Left renal cortex interstitium (tissue), 4 donors: ENCODE measurements at regions not wholly inside any gene's neighbourhood (a gene's known extent, or its start where the extent isn't known, plus 50 kb on each side); places are given as distances from the start of the nearest gene placed in this dataset.
"Not testable (repeated sequence)": the region's sequence is repeated elsewhere in the genome, so short reads cannot be mapped to it uniquely, and the experiment has no call there.

Source experiments
- DNase-seq, 4 donors: peaks; one replicate each; pipeline ENCODE4 v3.0.0-alpha.2; 2013; ENCODE audit warnings: low read depth in 4 of 4, low spot score in 2 of 4, missing footprints in 1 of 4

DNA sequence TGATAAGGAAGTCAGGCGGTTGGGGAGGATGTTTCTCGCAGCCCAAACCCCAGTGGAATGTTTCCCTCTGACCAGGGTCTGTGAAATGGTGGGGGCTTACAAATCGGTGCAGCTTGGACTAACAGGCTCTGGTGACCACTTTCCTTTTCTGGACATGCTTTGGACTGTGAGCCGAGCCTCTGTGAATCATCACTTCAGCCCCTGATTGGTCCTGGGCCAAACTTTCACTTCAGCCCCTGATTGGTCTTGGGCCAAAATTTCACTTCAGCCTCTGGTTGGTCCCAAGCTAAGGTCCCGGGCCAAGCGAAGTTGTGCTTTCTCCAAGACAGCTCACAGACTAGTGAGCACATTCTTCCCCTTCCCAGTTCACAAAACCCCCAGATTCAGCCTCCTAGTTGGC is 223.7 kb upstream of the ANKRD20A1 start:
- not testable (repeated sequence) for DNase-seq

DNA sequence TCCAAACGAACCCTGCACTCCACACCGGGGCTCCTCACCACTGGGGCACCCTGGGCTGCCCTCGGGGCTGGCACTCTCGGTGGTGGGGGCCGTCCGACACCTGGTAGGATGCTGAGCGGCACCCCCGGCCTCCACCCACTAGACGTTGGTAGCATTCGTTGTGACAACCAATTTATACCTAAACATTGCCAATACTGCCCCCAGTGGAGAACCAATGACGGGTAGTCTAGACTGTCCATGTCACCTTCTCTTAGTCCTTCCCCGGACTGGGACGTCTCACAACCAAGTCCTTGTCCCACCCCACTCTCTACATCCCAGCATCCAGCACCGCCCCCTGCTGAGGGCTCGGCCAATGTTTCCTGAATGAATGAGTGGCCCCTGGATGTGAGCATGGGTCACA is 246.8 kb upstream of the ANKRD20A1 start:
- DNase-seq = not testable (repeated sequence)

DNA sequence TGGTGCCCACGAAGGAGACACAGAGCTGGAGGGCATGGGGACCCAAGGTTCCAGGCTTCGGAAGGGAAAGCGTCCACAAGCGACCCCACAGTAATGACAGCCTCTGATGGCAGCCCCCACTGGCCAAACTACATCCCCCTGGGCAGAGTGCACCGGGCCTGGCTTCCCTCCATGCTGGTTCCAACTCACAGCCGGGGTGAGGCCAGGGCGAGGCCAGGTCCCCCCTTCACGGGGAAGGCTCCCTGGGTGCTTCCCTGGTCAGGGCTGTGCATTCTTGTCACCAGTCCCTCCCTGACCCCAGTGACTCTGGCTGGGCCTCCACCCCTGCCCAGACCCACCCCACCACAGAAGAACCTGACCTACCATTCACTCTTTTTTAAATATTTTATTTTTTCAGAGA is 248.9 kb upstream of the ANKRD20A1 start:
- DNase-seq = not testable (repeated sequence)

DNA sequence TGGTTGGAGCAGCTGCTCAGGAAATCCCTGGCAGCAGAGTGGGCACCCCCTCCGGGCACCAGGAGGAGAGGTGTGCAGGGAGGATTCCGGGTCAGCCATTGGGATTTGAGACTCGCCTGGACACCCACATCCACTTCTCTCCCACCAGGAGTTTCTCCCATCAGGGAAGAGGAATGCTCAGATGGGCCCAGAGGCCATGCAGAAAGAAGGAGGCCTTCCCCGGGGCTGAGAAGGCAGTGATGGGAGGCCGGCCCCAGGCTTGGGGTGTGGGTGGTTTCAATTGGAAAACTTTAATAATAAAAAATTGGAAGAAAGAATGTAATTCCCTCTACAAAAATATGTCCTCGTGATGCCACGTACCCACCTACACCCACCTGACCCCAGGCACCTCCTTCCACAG is 249.3 kb upstream of the ANKRD20A1 start:
- DNase-seq = not testable (repeated sequence)

DNA sequence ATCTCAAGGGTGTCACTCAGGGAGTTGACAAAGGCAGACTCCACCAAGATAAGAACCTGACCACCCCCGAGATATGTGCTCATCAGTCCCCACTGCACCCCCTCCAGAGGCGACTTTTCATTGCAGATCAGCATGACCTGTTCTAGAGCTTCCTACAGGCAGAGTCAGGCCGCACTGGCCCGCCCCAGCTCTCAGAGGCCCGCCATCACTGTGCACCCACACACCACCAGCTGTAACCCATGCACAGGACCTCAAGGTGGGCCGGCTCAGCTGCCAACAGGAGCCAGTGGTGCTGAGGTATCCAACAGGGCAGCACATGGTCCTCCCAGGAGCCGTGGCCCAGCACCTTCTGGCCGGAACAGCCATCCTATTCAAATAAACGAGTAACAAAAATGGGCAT is 253.6 kb upstream of the ANKRD20A1 start:
- not testable (repeated sequence) for DNase-seq

DNA sequence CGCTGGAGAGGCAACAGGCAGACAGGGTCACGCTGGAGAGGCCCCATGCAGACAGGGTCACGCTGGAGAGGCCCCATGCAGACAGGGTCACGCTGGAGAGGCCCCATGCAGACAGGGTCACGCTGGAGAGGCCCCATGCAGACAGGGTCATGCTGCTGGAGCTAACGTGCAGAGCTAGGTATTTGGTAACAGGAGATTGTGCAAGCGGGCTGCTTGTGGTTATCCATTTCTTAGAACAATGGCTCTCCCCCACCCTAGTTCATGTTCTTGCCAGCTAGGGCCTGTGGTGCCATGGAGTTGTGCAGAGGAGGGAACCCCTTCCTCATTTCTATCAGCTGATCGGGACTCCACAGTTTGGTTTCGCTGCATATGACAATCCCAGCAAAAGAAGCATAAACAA is 255.1 kb upstream of the ANKRD20A1 start:
- DNase-seq = not testable (repeated sequence)

DNA sequence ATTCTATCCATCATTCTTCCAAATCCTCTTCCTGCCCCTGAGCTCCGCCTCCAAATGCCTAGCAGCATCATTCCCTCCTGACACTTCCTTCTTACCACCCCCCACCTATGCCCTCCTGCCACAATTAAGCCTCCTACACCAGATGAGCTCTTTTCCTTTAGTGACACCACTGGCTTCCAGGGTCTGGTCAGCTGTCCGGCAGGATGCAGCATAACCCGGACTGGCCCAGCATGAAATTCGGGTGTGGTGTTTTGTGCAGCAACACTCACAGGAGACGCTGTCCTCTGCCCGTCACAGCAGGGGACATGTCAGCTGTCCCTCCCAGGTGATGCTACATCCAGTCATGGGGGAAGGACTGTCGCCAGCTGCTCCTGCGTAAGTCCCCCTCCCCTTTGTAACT is 266.3 kb upstream of the ANKRD20A1 start:
- not testable (repeated sequence) for DNase-seq

DNA sequence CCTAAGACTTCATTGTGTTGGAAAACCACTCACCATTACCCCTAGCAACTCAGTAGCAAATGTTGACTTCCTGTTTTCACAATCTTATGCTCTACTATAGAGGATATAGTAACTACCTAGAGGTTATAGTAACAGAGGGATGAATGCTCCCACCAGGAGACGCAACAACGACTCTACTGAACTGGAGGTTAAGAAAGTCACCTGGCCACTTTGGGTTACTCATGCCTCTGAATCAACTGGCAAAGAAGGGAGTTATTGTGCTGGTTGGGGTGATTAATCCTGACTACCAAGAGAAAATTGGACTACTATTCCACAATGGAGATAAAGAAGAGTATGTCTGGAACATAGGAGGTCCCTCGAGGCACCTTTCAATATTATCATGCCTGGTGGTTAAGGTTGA is 302.9 kb upstream of the ANKRD20A1 start:
- not testable (repeated sequence) for DNase-seq

DNA sequence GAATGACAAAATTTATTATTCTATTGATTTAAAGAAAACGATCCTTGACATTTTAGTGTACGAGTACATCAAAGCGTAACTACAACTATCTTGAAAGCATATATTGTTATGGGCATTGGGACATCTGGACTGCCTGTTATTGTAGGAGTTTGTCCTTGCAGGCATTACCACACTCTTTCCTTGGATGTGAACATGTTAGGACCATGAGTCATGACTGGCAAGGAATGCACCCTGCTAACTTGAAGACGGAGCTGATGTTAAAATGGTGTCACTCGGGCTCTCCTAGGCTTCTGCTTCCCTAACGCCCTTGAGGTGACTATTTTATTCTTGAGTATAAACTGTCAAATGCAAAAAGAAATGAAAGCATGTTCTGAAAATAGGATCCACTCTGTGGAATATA is 308.7 kb upstream of the ANKRD20A1 start:
- DNase-seq = not testable (repeated sequence)

DNA sequence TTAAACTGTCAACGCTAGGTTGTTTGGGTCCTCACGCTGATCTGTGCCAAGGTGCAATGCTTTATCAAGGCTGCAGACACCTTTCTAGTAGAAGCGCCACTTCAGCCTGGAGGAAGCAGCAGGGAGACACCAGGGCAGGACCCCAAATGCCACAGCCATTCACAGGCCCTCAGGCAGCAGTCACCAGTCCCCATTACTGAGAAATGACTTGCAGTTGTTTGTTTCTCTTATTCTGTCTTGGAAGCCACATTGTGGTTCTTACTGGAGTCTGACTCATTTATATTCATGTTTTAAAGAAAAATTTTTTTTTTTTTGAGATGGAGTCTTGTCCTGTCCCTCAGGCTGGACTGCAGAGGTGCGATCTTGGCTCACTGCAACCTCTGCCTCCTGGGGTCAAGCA is 328.9 kb upstream of the ANKRD20A1 start:
- not testable (repeated sequence) for DNase-seq

DNA sequence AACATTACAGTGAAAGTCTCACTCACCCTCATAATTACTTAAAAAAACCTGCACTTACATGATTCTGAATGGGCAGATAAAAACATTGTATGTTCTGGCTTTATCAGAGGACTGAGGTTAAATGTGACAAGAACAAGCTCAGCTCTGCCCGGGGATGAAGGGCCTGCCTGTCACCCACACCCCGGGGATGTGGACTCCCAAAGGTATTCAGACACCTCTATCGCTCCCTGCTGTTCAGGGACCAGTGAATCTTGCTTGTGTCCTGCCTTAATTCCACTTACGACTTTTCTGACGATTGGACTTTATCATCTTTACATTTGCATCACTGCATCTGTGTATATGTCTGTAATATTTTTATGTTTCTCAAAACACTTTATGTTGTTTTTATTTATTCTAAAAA is 341.8 kb upstream of the ANKRD20A1 start:
- not testable (repeated sequence) for DNase-seq

DNA sequence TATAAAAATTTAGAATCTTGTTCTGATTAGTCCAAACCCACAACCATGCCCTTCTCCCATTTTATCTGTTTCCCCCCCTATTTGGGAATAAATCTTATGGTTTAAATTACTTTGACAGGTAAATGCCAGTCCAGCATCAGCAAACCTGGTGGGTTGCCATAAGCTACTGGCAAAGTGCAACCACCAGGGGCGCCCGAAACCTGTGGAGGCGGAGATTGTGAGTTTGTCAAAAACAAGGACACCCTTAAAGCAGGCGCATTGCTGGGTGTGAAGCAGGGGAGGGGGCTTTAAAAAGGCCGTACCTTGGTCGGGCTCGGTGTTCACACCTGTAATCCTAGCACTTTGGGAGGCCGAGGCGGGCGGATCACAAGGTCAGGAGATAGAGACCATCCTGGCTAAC is 344.1 kb upstream of the ANKRD20A1 start:
- not testable (repeated sequence) for DNase-seq

DNA sequence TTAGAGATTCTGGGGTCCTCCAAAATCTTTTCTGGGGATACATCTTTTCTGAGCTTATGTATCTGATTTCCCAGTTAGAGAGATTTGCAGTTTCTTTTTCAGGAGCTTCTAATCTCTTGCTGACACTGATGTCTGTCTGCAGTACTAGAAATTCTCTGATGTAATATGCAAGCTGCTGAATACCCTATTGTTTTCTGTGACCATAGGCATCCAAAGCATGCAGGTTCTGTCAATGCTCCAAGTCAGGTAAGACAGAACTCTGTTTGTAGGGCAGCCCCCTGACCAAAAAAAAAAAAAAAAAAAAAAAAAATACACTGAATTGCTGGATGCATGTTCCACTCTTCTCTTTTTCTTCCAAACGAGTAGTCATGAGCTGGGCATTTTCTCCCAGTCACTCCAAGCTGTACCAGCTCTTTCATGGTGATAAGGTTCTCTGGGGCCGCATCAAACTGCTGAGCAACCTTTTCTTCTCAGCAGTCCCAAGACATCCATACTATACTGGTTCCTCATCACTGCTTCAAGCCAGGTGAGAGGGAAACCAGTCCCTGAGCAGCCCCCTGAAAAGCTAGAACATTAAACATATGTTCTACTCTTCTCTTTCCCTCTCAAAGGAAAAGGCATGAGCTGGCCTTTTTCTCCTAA is 354.9 kb upstream of the ANKRD20A1 start:
- not testable (repeated sequence) for DNase-seq

DNA sequence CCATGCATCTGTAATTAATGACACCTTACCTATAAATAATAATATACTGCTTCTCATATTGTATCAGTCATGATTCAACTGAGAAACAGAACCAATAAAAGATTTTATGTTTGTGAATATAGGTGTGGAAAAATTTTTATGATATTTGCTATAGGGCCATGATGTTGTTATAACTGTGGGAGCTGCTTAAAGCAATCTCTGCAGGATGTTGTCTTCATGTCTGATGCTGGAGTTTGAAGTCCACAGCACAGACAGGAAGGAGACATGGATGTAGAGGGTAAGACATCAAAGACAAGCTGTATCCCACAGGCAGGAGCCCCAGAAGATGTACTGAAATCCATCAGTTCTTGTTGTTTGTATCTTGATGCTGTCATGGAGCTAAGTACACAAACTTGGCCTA is 366.7 kb upstream of the ANKRD20A1 start:
- DNase-seq = not testable (repeated sequence)

DNA sequence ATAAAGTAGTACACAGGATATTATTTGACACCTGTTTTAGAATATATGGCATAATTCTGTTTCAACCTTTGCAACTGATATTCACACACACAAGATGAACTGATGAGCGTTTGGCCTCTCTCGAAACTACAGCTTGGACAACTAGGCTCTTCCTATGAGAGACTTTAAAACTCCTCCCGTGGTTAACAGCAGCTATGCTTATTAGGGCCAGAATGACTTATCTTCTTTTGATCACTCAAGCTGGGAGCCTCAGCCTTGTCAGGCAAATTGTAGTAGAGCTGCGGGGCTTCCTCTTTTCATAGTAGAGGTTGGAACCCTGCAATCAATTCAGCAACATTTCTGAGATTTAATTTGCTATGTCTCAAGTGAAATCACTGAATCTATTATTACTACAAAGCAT is 381.3 kb upstream of the ANKRD20A1 start:
- DNase-seq = not testable (repeated sequence)

DNA sequence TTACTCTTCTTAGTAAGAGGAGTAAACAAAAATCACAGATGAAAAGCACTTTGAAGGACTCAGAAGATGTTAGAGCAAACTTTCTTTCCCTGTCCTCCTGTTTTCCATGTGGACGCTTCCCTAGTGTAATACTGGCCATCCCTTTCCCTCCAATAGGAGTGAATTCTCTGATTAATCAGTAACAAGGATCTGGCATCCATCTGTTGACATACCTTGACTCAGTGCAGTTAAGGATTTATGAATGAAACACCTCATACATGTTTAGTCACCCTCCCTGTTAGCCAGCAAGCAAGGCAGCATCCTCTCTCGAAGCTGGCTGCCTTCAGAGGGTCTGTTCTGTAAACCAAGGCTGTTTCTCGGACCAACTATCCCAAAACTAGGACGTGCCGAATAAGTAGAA is 388.0 kb upstream of the ANKRD20A1 start:
- not testable (repeated sequence) for DNase-seq

DNA sequence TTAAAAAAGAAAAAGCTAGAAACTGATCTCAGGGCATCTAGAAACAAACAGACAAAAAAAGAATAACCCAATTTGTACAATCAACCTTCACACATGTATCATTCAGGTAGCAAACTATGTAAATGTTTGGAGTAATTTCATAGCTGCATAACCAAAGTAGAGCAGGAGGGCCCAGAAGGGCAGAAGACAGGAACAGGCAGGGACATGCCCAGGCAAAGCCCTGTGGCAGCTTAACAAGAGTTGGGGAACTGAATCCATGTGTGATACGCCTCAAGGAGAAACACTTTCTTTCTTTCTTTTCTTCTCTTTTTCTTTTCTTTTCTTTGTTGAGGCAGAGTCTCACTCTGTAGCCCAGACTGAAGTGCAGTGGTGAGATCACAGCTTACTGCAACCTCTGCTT is 390.4 kb upstream of the ANKRD20A1 start:
- DNase-seq = not testable (repeated sequence)

DNA sequence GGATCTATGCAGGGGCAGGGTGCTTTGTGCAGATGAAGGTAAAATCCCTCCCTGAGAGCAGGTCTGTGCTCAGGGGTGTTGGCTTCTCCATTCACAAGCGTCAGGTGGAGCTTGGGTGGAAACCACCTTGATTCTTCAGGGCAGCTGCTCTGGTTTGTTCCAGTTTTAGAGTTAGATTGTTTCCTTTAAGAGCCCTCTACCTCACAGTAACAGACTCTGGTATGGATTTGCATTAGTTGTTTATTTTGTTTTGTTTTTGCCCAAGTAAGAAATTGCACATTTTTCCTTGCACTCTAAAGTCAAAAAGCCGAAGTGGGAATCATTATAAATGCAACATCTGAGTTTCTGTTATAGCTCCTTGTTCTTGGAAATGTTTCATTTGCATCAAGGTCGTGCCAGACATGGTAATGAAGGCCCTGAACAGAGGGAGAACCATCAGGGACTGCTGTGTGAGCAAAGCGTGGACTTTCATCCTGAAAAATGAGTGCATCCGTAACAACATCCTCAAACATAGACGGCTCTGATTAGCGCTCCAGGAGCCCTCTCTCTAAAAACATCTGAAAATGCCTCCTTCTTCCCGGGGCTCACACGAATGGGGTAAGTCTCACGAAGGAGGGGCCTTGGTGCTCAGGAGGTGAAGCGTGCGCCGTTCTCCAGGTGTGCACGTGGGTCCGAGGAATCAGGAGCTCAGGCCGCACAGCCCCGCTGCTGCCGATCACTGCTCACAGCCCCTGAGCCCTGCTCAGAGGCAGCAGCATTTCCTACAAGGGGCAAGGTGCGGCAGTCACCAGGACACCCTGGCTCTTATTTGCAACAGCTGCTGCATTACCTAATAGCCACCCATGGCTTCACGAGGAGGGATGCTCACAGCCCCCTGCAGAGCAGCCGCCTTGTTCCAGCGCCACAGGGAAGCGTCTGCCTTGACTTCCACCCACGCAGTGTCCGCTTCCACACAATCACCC is 396.7 kb upstream of the ANKRD20A1 start:
- not testable (repeated sequence) for DNase-seq

DNA sequence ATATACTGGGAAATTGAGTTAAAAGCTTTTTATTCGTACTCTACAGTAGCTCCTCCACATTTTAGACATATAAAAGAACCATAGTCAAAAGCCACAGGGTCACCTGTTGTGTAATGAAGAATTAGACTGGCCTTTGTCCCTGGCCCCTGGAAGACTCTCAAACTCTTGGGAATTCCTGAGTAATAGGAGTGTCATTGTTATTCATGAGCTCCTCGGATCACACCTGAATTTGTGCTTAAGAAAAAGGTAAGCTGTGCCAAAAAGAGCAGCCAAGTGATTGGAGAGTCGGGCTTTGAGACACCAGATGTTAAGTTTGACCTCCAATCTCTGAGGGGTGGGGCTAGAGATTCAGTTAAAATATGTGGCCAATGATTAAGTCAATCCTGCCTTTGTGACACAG is 405.8 kb upstream of the ANKRD20A1 start:
- not testable (repeated sequence) for DNase-seq

DNA sequence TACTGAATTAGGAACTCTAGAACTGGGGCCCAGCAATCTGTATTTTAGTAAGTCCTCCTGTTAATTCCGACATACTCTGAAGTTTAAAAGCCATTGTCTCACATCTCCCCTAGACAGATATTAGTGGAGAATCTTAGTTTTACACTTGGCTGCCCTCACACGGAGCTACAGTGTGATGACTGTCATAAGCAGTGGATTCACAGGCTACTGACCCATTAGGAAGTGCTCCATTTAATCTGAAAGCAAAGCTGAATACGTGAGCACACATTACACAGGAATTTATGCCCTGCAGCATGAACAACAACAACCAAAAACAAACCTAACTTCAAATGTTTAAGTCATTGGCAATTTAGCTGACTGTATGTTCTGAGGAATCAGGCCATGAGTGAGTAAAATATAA is 416.4 kb upstream of the ANKRD20A1 start:
- DNase-seq = not testable (repeated sequence)

DNA sequence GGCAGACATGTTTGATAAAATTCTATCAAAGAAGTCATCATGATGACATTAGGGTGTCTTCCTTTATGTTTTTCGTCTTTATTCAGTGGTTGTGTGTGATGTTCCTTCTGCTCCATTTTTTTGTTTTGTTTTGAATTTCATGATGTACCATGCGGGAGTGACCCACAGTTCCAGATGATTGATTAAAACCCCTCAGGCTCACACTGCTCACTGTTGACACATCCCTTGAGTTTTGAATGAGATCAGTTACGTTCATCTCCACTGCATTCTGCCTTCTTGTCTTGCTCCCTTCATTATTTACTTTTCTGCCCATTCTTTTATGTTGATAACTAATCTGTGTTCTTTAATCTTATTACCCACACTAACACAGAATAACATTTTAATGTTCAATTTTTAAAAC is 421.7 kb upstream of the ANKRD20A1 start:
- not testable (repeated sequence) for DNase-seq

DNA sequence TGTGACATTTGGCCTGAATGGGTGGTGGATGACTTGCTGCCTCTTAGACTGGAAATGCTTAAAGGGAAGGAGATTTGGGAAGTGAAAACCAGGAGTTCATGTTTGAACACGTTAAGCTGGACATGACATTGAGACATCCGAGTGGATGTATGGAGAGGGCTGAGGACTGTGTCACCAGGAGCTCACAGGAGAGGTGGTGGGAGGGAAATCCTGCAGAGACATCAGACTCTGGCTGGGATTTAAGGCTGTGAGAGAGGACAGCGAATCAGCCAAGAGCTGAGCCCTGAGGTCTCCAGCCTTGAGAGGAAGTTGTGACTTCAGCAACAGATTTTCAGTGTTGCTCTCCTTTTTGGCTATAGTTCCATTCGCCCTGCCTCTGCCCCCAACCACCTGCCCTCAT is 432.5 kb upstream of the SPATA31A3 start:
- not testable (repeated sequence) for DNase-seq
